Uterus (tissue), 3 donors: ENCODE measurements at regions not wholly inside any gene's neighbourhood (a gene's known extent, or its start where the extent isn't known, plus 50 kb on each side); places are given as distances from the start of the nearest gene placed in this dataset.
A peak's percentile ranks its signal among the peaks of the same experiment; 100 is the strongest.

Experiments used
- DNase-seq, 2 donors: peaks; one replicate each; pipeline ENCODE4 v3.0.0-alpha.2; 2019 to 2020
- H3K27ac ChIP-seq, 2 donors: fragments of 200-600 bp; sonication (generic); 1 replicate in 1 of 2; 2 replicates in 1 of 2; pipeline ENCODE4 v1.5.1; 2016 to 2018
- H3K27me3 ChIP-seq, 2 donors: fragments of 200-600 bp; sonication (generic); one replicate each; pipeline ENCODE4 v1.5.1; 2018 to 2019; ENCODE audit warnings: control low read depth in 1 of 2
- H3K36me3 ChIP-seq, 2 donors: fragments of 200-600 bp; sonication (generic); one replicate each; pipeline ENCODE4 v1.5.1; 2019; ENCODE audit warnings: control low read depth in 1 of 2
- H3K4me1 ChIP-seq, 2 donors: fragments of 200-600 bp; sonication (generic); one replicate each; pipeline ENCODE4 v1.5.1; 2018 to 2019; ENCODE audit warnings: control low read depth in 1 of 2
- H3K4me3 ChIP-seq, 2 donors: fragments of 200-600 bp; sonication (generic); 1 replicate in 1 of 2; 2 replicates in 1 of 2; pipeline ENCODE4 v1.5.1; 2018 to 2019; ENCODE audit warnings: mild to moderate bottlenecking in 1 of 2
- H3K9me3 ChIP-seq, 2 donors: fragments of 200-600 bp; sonication (generic); one replicate each; pipeline ENCODE4 v1.5.1; 2019; ENCODE audit warnings: control low read depth in 1 of 2
- POLR2A ChIP-seq, 2 donors: fragments of 450-650 bp; IDR thresholded peaks; one replicate each; pipeline ENCODE4 v1.6.1; 2016; ENCODE audit warnings: antibody characterized with exemption in 2 of 2, mild to moderate bottlenecking in 1 of 2, moderate library complexity in 1 of 2
- intact Hi-C: fragments of 100-400 bp; cut with DNase I; formaldehyde crosslinking; loops from one replicate; pipeline ENCODE4 v1.15.1; 2023; ENCODE audit warnings: low total_unique reads
- TF ChIP-seq, protein P1 (sequence below), 4 experiments: fragments of 200-600 bp in 2 of 4; fragments of 450-650 bp in 2 of 4; sonication (generic) in 2 of 4; IDR thresholded peaks; one replicate each; pipeline ENCODE4 v1.5.1; 2016 to 2019; ENCODE audit warnings: antibody characterized with exemption in 4 of 4, mild to moderate bottlenecking in 2 of 4, moderate library complexity in 1 of 4
- donor health status: DM: yes; HTN: yes; CAD: no.

DNA sequence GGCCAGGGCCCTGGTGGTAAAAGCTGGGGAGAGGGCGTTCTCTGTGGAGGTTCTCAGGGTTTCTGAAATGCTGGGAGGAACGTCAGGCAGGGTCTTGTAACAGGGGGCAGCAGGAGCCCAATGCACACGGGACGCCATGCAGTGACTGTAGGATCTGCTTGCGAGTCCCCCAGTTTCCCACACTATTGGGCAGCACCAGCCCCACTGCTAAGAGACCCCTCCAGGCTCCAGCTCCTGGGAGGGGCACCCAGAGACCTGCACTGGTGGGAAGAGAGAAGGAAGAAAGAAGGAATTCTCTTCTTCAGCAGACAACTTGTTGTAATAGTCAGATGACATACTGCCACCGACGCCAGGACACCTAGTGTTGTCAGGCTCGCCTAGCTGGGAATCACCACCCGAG is 55.2 kb upstream of the RNF7 start:
- no peaks in the 10 kb centered on the region for H3K4me1 ChIP-seq
- TF ChIP-seq, protein P1, sequence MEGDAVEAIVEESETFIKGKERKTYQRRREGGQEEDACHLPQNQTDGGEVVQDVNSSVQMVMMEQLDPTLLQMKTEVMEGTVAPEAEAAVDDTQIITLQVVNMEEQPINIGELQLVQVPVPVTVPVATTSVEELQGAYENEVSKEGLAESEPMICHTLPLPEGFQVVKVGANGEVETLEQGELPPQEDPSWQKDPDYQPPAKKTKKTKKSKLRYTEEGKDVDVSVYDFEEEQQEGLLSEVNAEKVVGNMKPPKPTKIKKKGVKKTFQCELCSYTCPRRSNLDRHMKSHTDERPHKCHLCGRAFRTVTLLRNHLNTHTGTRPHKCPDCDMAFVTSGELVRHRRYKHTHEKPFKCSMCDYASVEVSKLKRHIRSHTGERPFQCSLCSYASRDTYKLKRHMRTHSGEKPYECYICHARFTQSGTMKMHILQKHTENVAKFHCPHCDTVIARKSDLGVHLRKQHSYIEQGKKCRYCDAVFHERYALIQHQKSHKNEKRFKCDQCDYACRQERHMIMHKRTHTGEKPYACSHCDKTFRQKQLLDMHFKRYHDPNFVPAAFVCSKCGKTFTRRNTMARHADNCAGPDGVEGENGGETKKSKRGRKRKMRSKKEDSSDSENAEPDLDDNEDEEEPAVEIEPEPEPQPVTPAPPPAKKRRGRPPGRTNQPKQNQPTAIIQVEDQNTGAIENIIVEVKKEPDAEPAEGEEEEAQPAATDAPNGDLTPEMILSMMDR (IDR thresholded peaks at IDR 0.05): no peak
- no peak for TF ChIP-seq POLR2A (IDR thresholded peaks at IDR 0.05)
- DNase-seq: no peak
- intact Hi-C loops: no loop called here
- no peaks in the 10 kb centered on the region for H3K9me3 ChIP-seq
- no peaks in the 10 kb centered on the region for H3K27me3 ChIP-seq
- H3K27ac ChIP-seq: no peak overlapping the region
- no peaks in the 10 kb centered on the region for H3K36me3 ChIP-seq
- H3K4me3 ChIP-seq: no peak overlapping the region

- Histone ChIP-seq H3K4me1 (no peaks in the 10 kb centered on the region), H3K36me3 (no peaks in the 10 kb centered on the region), H3K27ac (no peak overlapping the region), H3K9me3 (no peaks in the 10 kb centered on the region), H3K4me3 (no peak overlapping the region), H3K27me3 (no peaks in the 10 kb centered on the region)
- TF ChIP-seq, protein P1 (IDR thresholded peaks at IDR 0.05): no peak
- no peak for TF ChIP-seq POLR2A (IDR thresholded peaks at IDR 0.05)
- intact Hi-C loops: no loop called here
- no peak for DNase-seq
These were observed 53.3 kb upstream of the RNF7 start for GRCh38 chr3:141684758-141685157.

DNA sequence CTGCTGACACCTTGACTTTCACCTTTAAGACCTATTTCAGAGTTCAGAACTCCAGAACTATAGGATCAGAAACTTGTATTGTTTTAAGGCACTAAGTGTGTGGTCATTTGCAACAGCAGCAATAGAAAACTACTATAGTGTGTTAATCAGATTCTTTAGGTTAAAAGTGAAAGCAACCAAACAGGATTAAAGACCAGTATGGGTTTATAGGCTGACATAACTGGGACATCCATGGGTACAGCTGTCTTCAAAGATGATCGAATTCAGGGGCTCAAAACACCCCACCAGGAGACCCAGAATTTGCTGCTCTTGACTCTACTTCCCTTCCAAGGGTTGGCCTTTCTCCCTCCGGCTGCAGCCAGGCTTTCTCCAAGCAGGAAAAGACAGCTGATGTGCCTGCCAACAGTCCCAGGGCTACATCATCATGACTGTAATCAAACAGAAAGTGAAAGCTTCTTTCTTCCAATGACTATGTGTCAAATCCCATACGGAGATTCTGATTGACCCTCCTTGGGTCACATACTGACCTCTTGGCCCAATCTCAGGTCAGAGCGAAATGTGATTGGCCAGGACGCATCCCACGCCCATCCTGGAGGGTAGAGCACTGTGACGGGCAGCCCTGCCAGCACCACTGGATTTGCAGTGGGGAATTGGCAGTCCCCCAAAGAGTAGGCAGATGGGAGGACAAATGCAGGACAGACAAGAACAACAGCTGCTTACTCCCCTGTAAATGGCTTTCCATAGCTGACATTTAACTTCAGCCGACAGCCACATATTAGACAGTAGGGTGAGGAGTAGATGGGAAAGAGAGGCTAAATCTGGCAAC is 51.4 kb upstream of the RNF7 start:
- Histone ChIP-seq H3K27me3 (no peaks in the 10 kb centered on the region), H3K4me3 (peak overlapping the region; percentile 22 to 45), H3K4me1 (no peaks in the 10 kb centered on the region), H3K9me3 (no peaks in the 10 kb centered on the region), H3K27ac (peak overlapping the region; percentile 75 to 79), H3K36me3 (no peaks in the 10 kb centered on the region)
- peak; percentile 59 to 62 for DNase-seq
- intact Hi-C loops: no loop called here
- TF ChIP-seq, protein P1 (IDR thresholded peaks at IDR 0.05): no peak
- peak in 1 of 2 donors; percentile 25 for TF ChIP-seq POLR2A (IDR thresholded peaks at IDR 0.05)
